AG09309 (cell line): ENCODE measurements at regions not wholly inside any gene's neighbourhood (a gene's known extent, or its start where the extent isn't known, plus 50 kb on each side); places are given as distances from the start of the nearest gene placed in this dataset.
"Not testable (repeated sequence)": the region's sequence is repeated elsewhere in the genome, so short reads cannot be mapped to it uniquely, and the experiment has no call there.

Experiments
- DNase-seq: peaks from one replicate; pipeline ENCODE4 v3.0.0-alpha.2; 2010; ENCODE audit warnings: low read depth
- H3K4me3 ChIP-seq: 2 replicates; pipeline ENCODE4 v1.5.1; 2011; ENCODE audit warnings: mild to moderate bottlenecking, low read depth, low read length, moderate library complexity; ENCODE audit not compliant: control insufficient read depth
- CTCF ChIP-seq: IDR thresholded peaks from 2 replicates; pipeline ENCODE4 v1.5.1; 2011; ENCODE audit warnings: mild to moderate bottlenecking, low read depth, low read length, inconsistent platforms; ENCODE audit not compliant: insufficient read depth, control insufficient read depth; ENCODE audit errors: missing control alignments

GRCh38 chr3:64361962-64362735, 136.9 kb upstream of the PRICKLE2 start:
- DNase-seq = peak; percentile 28
- TF ChIP-seq CTCF = no peak
- H3K4me3 ChIP-seq = no peak overlapping the region

- not testable (repeated sequence) for DNase-seq, H3K4me3 ChIP-seq
Observed at GRCh38 chr3:64361036-64361435, 135.8 kb upstream of the PRICKLE2 start.

- no peak for DNase-seq
- no peak for TF ChIP-seq CTCF
- H3K4me3 ChIP-seq = no peak overlapping the region
Observed at GRCh38 chr3:64360280-64360679, 135.0 kb upstream of the PRICKLE2 start.

GRCh38 chr3:64359735-64360134, 134.5 kb upstream of the PRICKLE2 start:
- no peak for TF ChIP-seq CTCF
- no peak overlapping the region for H3K4me3 ChIP-seq
- DNase-seq = no peak

GRCh38 chr3:64358853-64359252, 133.6 kb upstream of the PRICKLE2 start:
- no peak overlapping the region for H3K4me3 ChIP-seq
- no peak for TF ChIP-seq CTCF
- no peak for DNase-seq

GRCh38 chr3:64358176-64358575, 132.9 kb upstream of the PRICKLE2 start:
- H3K4me3 ChIP-seq = no peak overlapping the region
- DNase-seq = no peak
- no peak for TF ChIP-seq CTCF

GRCh38 chr3:64357481-64357880, 132.2 kb upstream of the PRICKLE2 start:
- no peak overlapping the region for H3K4me3 ChIP-seq
- no peak for DNase-seq
- TF ChIP-seq CTCF = no peak
